Omental fat pad (tissue), 3 donors: ENCODE measurements at regions not wholly inside any gene's neighbourhood (a gene's known extent, or its start where the extent isn't known, plus 50 kb on each side); places are given as distances from the start of the nearest gene placed in this dataset.

Experiments
- ATAC-seq: fragments of 150-250 bp; one replicate; pipeline ENCODE4 v1.9.1; 2016; ENCODE audit warnings: mild to moderate bottlenecking, moderate library complexity; ENCODE audit not compliant: low FRiP score
- DNase-seq: peaks from one replicate; pipeline ENCODE4 v3.0.0-alpha.2; 2019; ENCODE audit warnings: low spot score
- CTCF ChIP-seq, 3 donors: fragments of 450-650 bp; IDR thresholded peaks; one replicate each; pipeline ENCODE4 v1.5.1; 2016 to 2017; ENCODE audit warnings: antibody characterized with exemption in 3 of 3, mild to moderate bottlenecking in 3 of 3, moderate library complexity in 2 of 3

DNA sequence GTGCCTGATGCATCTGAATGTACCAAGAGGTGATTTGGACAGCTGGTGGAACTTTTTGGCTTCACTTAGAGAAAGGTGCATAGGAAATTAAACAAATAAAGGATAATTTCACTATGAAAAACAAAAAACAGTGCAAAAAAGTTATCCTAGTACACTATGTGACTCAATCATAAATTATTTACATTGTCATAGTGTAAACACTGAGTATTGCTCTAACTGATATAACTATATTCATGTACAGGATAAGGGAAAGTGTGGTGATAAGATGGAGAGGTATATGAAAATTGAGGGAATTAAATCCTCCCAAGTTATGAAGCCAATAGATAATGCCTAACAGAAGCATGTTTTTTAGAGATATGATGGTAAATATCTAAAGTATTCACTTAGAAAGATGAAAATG is 50.2 kb upstream of the CPNE4 start:
- TF ChIP-seq CTCF (IDR thresholded peaks at IDR 0.05), result no peak
- ATAC-seq, result no peak
- DNase-seq, result no peak

DNA sequence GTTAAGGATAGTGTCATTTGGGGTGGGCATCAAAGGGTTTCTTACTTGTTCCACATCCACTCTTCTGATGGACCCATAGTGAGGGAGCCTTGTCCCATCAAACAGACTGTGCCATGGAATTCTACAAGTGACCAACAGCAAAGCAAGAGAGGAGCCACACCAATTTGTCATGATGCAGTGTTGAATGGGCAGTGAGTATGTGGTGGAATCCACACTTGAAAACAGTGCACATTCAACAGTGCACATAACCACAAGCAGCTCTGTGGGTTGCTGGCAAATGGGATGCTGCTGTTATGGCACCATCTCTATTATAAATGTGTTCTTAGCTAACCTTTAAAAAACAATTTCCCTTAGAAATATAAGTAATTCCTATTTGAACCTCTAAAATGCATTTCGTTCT is 52.5 kb upstream of the CPNE4 start:
- ATAC-seq, result no peak
- no peak for TF ChIP-seq CTCF (IDR thresholded peaks at IDR 0.05)
- no peak for DNase-seq

- no peak for TF ChIP-seq CTCF (IDR thresholded peaks at IDR 0.05)
- ATAC-seq, result no peak
- DNase-seq, result no peak
Observed at GRCh38 chr3:132088291-132088690, 53.5 kb upstream of the CPNE4 start.

GRCh38 chr3:132090921-132091320 is 56.1 kb upstream of the CPNE4 start:
- no peak for DNase-seq
- no peak for TF ChIP-seq CTCF (IDR thresholded peaks at IDR 0.05)
- no peak for ATAC-seq

DNA sequence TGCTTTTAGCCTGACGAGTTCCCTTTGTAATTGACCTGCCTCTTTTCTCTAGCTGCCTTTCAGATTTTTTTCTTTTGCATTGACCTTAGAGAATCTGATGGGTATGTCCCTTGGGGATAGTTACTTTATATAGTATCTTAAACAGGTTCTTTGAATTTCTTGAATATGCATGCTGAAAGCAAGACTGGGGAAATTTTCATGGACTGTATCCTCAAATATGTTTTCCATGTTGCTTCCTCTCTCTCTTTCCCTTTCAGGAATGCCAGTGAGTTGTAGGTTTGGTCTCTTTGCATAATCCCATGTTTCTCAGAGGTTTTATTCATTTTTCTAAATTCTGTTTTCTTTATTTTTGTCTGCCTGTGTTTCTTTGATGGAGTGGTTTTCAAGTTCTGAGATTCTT is 81.8 kb upstream of the CPNE4 start:
- TF ChIP-seq CTCF (IDR thresholded peaks at IDR 0.05), result no peak
- ATAC-seq (no peak), DNase-seq (no peak)

- no peak for TF ChIP-seq CTCF (IDR thresholded peaks at IDR 0.05)
- DNase-seq, result no peak
- no peak for ATAC-seq
Observed at GRCh38 chr3:132117642-132118041, 82.8 kb upstream of the CPNE4 start.

DNA sequence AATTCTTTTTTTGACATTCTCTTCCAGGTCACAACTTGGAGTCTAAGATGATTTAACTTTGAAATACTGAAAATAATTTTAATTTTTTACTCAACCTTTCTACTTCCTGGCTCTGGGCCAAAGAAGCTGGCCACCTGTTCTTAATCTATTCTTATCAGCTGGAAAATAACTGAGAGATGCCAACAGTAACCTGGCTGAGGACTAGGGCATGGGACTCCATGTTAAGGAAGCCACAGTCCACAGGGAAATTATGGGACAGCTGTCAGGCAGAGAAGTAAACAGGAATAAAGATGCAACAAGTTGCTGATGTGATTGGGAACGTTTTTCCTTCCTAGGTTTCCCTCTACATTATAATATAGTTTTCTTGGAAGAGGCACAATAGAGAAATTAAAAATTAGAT is 84.7 kb upstream of the CPNE4 start:
- ATAC-seq (no peak), DNase-seq (no peak)
- TF ChIP-seq CTCF (IDR thresholded peaks at IDR 0.05), result no peak
